ENCODE measurements at regions not wholly inside any gene's neighbourhood (a gene's known extent, or its start where the extent isn't known, plus 50 kb on each side); places are given as distances from the start of the nearest gene placed in this dataset.
"Not testable (repeated sequence)": the region's sequence is repeated elsewhere in the genome, so short reads cannot be mapped to it uniquely, and the experiment has no call there.

DNA sequence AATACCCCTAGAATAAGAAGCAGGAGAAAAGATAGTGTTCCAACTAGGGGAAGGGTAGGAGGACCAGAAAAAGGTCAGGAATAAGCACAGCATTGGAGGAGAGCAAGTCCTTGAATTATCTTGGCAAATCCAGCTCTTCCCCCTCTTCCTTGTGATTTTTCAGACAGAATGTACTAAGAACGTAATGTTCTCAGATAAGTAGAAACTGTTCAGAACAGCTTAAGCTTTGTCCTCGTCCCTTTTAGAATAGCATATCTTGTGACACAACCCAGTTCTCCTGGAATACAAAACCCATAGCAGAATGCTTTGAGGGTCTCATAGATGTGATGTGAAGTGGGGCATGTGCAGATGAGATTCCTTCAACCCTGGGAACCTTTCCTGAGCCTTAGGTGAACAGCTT is 97.4 kb downstream of the EMB start:
- no peak for DNase-seq (ENCODE audit: low read depth)
- TF ChIP-seq, protein P1, sequence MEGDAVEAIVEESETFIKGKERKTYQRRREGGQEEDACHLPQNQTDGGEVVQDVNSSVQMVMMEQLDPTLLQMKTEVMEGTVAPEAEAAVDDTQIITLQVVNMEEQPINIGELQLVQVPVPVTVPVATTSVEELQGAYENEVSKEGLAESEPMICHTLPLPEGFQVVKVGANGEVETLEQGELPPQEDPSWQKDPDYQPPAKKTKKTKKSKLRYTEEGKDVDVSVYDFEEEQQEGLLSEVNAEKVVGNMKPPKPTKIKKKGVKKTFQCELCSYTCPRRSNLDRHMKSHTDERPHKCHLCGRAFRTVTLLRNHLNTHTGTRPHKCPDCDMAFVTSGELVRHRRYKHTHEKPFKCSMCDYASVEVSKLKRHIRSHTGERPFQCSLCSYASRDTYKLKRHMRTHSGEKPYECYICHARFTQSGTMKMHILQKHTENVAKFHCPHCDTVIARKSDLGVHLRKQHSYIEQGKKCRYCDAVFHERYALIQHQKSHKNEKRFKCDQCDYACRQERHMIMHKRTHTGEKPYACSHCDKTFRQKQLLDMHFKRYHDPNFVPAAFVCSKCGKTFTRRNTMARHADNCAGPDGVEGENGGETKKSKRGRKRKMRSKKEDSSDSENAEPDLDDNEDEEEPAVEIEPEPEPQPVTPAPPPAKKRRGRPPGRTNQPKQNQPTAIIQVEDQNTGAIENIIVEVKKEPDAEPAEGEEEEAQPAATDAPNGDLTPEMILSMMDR (IDR thresholded peaks at IDR 0.05; ENCODE audit: insufficient read depth, low read depth, low read length): no peak
- no peak overlapping the region for H3K4me3 ChIP-seq (ENCODE audit: low read depth, low read length)

DNA sequence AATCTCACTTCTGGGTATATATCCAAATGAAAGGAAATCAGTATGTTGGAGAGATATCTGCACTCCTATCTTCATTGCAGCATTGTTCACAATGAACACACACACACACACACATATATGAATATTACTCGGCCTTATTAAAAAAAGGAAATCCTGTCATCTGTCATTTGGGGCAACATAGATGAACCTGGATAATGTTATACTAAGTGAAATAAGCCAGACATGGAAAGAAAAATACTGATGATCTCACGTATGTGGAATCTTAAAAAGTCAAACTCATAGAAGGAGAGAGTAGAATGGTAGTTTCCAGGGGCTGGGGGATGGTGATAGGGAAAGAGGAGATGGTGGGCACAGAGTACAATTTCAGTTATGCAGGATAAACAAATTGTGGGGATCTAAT is 100.3 kb downstream of the EMB start:
- no peak overlapping the region for H3K4me3 ChIP-seq (ENCODE audit: low read depth, low read length)
- DNase-seq (ENCODE audit: low read depth): no peak
- TF ChIP-seq, protein P1 (IDR thresholded peaks at IDR 0.05; ENCODE audit: insufficient read depth, low read depth, low read length): no peak

DNA sequence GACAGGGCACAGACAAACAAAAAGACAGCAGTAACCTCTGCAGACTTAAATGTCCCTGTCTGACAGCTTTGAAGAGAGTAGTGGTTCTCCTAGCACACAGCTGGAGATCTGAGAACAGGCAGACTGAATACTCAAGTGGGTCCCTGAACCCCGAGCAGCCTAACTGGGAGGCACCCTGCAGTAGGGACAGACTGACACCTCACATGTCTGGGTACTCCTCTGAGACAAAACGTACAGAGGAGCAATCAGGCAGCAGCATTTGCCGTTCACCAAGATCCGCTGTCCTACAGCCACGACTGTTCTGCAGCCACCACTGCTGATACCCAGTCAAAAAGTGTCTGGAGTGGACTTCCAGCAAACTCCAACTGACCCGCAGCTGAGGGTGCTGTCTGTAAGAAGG is 110.5 kb downstream of the EMB start:
- not testable (repeated sequence) for H3K4me3 ChIP-seq (ENCODE audit: low read depth, low read length); DNase-seq (ENCODE audit: low read depth)

DNA sequence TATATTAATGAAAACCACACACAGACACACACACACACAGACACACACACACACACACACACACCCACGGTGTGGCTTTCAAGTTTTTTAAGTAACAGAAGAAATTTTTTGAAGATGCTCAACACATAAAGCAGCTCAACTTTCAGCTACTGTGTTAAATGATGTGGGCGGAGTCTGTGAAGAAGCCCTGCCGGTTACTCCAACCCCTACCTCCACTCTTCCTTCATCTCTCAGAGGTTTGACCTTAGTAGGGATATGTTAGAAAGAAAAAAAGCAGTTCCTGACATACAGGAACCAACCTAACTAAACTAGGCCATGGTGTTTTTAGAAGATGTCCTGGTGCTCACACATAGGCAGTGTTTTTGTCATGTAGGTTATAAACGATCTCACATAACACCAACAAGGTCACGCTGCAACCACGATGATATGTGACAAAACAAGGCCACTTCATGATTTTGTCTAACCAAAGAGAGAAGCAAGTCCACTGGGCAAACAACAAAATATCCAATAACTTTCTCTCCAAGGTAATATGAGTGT is 112.8 kb downstream of the EMB start:
- TF ChIP-seq, protein P1 (IDR thresholded peaks at IDR 0.05; ENCODE audit: insufficient read depth, low read depth, low read length): no peak
- no peak overlapping the region for H3K4me3 ChIP-seq (ENCODE audit: low read depth, low read length)
- no peak for DNase-seq (ENCODE audit: low read depth)

DNA sequence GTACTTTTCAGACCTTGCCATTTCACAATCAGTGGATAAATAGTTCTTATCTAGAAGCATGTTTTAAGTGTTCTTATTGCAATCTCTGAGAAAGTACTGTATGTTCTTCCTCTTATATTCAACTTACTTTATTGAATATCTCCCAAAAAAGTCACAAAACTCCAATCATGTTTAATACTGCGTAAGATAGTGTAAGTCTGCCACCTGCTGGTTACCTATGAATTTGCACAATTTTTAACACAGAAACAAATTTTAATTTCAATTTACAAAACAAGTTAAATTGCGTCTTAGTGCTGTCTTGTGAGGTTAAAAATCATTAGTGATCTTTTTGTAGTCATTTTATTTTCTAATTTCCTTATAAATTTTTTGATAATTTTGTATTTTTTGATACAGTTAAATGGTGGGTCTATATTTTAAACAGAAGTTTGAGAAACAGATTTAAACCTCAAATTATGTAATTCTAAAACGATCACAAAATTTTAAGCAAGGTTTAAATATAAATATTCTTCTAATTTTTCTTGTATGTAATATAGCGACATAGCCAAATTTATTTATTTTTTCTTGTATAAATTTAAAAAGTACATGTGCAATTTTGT is 115.8 kb downstream of the EMB start:
- H3K4me3 ChIP-seq (ENCODE audit: low read depth, low read length): no peak overlapping the region
- TF ChIP-seq, protein P1 (IDR thresholded peaks at IDR 0.05; ENCODE audit: insufficient read depth, low read depth, low read length): peak; percentile 67
- DNase-seq (ENCODE audit: low read depth): peak; percentile 26

DNA sequence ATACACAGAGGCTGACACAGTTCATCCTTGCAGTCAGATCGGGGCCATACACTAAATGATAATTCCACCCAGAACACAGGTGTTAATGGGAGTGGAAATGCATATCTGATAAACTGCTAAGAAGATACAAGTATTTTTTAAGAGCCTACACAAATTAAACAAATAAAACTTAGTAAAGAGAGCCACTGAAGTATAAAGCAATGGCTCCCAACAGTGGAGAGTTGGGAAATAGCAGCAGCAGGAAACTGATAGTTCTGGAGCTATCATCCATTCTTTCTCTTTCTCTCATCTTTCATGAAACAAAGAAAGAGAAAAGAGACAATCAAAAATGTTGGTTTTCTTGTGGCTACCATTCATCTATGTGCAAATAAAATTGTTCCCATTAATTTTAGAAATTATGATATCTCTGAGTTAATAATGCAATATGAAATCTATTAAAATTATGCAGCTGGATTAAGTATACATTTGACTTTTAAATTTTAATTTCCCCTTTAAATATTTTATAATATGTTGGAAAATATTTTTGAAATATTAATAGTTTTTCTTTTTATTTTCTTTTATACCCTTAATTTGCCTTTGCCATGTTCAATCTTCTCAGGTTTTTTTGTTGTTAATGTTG is 120.8 kb downstream of the EMB start:
- DNase-seq (ENCODE audit: low read depth): no peak
- H3K4me3 ChIP-seq (ENCODE audit: low read depth, low read length): no peak overlapping the region
- TF ChIP-seq, protein P1 (IDR thresholded peaks at IDR 0.05; ENCODE audit: insufficient read depth, low read depth, low read length): no peak

GRCh38 chr5:50318220-50318619 is 122.9 kb downstream of the EMB start:
- no peak for DNase-seq (ENCODE audit: low read depth)
- no peak overlapping the region for H3K4me3 ChIP-seq (ENCODE audit: low read depth, low read length)
- TF ChIP-seq, protein P1 (IDR thresholded peaks at IDR 0.05; ENCODE audit: insufficient read depth, low read depth, low read length): no peak

DNA sequence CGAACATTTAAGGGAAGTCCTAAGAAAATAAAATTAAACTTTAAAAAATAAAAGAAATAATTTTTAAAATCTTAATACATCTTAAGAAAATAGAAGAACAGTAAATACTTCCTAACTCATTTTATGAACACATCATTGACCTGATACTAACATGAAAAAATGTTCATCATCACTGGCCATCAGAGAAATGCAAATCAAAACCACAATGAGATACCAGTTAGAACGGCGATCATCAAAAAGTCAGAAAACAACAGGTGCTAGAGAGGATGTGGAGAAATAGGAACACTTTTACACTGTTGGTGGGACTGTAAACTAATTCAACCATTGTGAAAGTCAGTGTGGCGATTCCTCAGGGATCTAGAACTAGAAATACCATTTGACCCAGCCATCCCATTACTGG is 134.6 kb downstream of the EMB start:
- not testable (repeated sequence) for DNase-seq (ENCODE audit: low read depth); H3K4me3 ChIP-seq (ENCODE audit: low read depth, low read length)
